Limb (tissue), 2 donors: ENCODE measurements at regions not wholly inside any gene's neighbourhood (a gene's known extent, or its start where the extent isn't known, plus 50 kb on each side); places are given as distances from the start of the nearest gene placed in this dataset.
"Not testable (repeated sequence)": the region's sequence is repeated elsewhere in the genome, so short reads cannot be mapped to it uniquely, and the experiment has no call there.

Experiments used
- DNase-seq, 2 donors: peaks; one replicate each; pipeline ENCODE4 v3.0.0-alpha.2; 2016; ENCODE audit errors: extremely low spot score in 2 of 2

DNA sequence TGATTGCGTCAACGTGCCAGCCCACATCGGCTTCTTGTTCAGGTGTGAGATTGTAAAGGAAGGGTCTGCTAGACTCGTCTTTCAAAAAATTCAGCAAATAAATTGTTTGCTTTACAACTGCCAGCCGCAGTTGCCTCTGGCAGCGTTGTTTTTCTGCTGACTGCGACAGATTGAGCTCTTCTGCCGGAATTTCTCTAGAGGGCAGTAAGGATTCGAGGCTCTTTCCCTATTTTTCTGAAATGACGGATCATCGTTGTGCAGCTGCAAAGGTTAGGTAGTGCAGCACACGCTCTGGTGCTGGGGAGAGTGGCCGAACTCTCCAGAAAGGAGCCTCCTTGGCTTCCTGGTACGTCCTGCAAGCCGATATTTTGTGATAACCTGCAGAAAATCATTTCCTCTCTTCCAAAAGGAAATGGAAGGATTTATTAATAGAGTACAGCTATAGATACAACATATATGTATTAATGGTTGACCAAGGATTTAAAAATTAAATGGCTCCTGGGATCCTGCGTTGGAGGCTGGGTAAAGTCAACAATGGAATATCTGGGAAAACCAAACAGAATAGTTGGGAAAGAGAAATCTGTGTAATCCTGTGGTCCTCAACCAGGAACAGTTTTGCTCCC lies 121.9 kb upstream of the ZFP64 start:
- DNase-seq, result peak; percentile 49 to 81

DNA sequence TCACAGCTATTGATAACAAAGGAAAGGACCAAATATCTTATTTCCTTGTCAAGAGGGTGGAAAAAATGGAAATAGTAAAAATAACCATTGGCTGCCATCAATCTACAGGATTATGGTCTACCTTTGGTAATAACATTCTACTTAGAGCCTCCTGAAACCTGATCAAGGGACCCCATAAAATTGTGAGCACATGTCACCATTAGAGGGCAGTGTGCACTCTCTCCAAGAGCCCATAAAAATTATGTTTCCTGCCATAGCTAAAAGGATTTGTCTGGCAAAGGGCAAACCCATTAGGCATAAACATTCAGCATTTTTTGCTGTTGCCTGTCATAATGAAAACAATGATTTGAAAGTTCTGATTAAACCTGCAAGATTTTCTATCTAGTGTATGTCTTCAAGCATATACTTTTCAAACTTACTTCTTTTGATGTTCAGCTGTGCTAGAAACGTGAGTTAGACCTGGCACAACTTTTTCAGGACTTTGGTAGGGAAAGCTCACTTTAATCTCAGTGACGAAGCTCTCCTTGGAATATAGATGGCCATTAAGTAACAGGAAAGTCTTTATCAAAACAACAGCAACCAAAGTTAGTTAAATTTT lies 120.7 kb upstream of the ZFP64 start:
- DNase-seq, result peak; percentile 59 to 78

DNA sequence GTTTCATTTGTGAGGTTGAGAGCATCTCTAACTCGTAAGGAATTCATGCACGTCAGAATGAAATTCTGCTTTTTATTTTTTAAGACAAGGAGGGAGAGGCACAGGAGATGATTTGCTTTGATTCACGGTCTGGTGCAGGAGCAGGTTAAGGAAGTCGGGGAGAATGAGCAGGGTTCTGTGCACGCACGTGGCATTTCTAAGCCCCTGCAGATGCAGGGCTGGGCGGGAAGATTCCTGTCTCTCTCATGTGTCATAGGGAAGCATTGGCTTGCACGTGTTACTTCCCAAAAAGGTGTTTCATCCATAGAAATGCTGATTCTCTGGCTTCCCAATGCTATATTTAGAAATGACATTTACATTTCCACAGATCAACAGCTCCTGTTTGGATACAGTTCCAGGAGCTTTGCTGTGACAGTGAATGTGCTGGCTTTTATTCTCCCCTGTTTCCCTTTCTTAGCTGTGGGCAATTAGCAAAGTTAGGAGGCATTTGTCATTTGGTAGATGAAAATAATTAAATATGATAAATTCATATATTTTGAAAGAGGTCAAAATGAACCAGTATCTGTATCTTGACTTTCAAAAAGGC lies 119.7 kb upstream of the ZFP64 start:
- DNase-seq, result no peak

DNA sequence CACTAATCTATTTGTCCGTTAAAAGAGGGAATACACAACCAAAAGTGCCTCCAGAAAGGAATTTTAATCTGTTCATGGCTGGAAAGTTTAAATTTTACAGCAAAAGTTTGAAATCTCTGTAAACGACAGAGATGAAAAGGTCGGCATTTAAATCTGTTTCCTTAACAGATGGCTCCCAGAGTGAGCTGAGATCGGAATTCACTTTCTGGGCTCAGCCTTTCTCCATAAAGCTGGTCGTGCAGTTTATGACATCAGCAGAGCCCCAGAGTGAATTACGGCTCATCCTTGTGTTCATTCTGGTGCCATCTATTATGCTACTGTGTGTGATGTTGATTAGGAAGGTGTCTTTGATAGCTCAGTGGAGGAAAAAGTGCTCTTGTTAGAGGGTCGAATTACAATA lies 117.6 kb upstream of the ZFP64 start:
- no peak for DNase-seq

DNA sequence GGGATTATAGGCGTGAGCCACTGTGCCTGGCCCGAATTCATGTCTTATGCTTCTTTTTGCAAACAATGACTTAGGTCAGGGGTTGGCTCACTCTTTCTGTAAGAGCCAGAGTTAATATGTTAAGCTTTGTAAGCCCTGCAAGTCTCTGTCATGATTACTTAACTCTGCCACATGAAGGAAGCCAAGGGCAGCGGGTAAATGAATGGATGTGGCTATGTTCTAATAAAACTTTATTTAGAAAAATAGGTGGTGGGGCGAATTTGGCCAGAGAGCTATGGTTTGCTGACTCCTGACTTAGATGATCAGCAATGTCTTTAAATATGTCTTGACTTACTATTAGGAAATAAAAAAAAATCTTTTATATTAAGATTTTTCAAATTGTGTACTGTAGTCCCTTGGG lies 114.9 kb upstream of the ZFP64 start:
- no peak for DNase-seq

DNA sequence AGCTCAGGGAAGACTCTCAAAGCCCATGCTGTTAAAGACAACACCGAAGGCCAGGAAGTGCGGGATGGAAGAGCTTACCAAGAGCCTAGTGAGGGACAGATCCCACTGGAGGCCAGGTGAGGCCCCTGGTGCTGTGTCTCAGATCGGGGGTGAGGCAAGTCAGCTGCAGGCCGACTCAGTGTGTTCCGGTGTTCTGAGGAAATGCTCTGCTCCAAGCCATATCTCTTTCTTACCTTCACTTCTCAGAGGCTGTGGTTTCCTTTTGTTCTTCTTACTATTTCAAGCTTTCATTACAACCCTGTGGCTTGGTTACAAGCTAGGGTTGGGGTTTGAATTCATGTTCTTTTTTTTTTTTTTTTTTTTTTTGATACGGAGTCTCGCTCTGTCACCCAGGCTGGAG lies 114.3 kb upstream of the ZFP64 start:
- no peak for DNase-seq

DNA sequence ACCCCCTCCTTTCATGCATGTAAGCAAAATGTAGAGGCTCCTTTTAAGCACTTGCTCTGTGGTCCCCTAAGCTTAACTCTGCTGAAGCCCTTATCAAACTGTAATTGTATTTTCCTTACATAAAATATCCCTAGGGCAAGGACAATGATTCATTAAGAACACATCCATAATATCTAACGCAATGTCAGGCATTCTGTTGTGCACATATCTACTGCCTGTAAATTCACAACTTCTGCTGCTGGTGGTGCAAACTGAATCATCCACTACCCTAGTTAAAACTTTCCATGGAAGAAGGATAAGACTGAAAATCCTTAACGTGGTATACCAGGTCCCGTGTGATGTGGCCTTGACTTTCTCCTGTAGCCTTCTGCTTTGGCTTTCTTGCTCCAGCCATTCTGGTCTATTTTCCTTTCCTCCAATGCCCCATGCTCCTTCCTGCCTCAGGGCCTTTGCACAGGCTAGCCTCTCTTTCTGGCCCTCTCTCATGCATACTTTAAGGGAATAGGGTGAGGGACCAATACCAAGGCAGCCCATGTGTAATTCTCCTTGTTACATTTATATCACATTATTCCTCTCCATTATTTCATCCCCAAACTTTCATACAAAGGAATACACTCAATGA lies 113.6 kb upstream of the ZFP64 start:
- no peak for DNase-seq

DNA sequence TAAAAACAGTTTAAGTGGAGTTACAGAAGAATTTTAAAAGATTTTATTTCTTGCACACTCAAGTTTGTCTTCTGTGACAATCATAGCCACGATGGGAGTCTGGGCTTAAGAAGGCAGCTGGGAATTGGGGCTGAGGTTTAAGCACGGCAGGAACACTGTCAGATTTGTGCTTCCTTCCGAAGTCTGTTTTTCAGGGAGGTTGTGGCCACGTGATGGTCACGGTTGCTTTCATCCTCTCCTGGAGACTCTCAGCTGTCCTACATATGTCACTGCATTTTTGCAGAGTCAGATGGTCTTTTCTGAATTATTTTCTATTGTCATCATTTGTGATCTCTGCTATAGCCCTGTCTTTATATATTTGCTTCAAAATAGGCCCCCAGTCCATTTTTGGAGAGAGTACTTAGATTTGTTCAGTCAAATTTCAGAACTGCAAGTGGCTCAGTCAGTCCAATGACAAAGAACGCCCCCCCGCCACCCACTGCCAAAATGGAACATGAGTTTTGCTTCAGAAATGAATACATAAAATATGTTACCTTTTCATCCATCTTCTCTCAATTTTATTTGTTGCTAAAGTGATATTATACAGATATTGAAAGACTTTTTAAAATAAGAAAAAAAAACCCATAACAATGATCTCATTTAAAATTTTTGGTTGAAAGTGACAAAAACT lies 111.8 kb upstream of the ZFP64 start:
- no peak for DNase-seq

DNA sequence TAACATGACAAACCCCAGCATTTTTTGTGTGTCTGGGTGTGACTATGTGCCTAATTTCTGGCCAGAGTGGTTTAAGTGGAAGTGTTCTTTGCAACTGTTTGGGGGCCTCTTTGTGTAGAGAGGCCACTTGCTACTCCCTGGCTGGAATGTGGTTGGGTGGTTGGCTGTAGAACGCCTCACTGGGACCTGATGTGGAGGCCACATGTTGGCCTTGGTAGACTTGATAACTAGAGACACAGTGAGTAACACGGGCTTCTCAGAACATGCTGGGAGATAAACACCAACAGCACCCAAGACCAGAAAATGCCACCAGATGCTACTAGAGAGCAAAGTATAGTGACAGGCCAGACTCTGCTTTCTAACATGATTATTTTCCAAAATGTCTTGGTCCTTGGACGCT lies 111.2 kb upstream of the ZFP64 start:
- DNase-seq, result no peak

DNA sequence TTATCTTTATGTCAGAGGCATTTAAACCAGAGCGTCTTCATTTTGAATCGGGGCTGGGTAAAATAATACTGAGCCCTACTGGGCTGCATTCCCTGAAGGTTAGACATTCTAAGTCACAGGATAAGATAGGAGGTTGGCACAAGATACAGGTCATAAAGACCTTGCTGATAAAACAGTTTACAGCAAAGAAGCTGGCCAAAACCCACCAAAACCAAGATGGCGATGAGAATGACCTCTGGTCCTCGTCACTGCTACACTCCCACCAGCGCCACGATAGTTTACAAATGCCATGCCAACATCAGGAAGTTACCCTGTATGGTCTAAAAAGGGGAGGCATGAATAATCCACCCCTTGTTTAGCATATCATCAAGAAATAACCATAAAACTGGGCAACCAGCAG lies 110.5 kb upstream of the ZFP64 start:
- DNase-seq, result not testable (repeated sequence)

DNA sequence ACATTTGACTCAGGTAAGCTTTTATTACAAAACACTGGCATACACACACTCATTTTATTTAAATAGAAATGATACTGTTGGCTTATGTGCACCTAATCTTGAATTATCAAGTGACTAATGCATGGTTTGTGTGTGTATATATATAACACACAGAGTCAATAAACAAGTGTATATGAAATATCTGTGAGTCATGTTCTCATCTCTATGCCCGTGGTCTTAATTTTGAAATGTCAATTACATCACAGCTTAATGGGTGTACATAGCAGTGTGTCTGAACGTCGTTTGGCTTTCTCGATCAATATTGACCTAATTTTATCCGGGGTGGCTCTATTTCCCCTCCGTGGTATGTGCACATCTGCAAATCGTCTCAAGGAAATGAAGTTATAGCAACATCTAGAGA lies 104.0 kb upstream of the ZFP64 start:
- DNase-seq, result no peak

DNA sequence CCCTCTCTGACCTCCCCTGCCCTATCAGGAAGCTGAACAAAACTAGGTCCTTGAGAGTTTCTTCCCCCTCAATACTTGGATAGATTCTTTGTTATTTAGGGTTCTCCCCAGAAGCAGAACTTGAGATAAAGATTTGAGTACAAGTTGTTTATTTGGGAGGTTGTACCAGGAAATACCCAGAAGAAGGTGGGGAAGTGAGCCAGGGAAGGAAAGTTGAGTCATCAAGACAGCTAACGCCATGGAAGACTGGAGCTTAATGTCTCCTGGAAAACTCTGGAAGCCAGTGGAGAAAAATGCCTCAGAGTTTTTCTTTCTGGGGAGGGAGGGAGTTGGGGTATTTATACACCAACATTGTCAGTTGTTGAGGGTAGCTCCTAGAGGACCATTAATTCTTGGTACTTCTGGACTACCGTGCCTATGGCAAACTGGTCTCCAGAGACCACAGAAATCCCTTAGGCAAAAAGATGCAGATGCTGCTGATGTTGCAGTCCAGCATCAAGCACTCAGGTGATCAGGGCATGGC lies 102.6 kb upstream of the ZFP64 start:
- DNase-seq, result no peak

DNA sequence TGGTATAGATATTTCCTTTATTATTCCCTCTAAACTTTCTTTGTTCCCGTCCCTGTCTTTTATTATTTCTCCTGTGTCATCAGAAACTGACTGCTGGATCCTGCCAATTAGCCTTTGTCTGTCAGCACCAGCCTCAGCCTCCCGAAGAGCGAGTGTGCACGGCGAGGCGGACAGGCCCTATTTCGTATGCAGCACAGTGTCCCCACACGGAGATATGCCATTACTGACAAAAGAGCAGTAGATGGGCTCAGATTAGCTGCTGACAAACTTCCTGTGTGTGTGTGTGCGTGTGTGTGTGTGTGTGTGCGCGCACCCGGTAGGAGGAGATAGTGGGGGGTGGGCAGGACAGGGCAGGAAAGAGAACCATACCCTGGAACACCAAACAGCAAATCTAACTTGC lies 99.5 kb upstream of the ZFP64 start:
- peak in 1 of 2 donors; percentile 42 for DNase-seq

DNA sequence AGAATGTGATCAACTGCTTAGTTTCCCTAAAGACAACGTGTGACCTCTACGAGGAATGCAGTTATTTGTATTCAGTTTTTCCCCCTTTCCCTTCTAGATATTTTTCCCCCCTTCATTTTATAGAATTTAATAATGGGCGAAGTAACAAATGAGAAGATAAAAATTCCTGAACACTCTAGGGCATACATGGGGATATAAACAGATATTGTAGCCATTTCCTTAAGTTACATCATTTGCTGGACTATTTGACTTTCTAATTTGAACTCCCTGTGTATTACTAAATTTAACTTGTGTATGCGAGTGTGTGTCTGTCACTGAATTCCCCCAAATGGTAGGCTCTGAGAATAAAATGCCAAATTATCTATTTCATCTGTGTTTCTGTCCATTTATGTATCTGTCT lies 99.0 kb upstream of the ZFP64 start:
- DNase-seq, result no peak

DNA sequence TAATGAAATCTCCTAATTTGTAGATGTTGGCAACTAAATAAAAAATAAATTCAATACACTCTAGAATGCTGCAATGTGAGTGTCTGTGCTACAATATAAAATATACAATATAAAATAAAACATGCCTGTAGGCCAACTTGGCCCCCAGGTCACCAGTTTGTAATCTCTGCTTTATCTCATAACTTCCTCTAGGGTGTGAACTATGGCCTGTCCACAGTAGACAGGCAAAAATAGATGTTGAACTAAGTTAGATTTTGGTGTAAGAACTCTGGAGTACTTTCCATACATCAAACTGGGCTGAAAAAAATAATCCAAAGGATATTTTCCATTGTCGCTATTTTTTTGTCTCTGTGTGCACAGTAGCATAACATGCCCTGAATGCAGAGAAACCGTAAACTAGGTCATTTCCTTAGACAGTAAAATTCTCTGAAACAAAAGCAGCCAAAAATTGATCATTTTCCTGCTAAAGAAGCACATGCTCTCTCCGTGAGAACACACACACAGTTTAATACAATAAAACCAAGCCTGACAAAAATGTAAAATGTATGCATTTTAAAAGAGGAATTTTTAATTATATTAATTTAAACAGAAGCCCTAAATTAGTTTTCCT lies 98.5 kb upstream of the ZFP64 start:
- DNase-seq, result no peak

DNA sequence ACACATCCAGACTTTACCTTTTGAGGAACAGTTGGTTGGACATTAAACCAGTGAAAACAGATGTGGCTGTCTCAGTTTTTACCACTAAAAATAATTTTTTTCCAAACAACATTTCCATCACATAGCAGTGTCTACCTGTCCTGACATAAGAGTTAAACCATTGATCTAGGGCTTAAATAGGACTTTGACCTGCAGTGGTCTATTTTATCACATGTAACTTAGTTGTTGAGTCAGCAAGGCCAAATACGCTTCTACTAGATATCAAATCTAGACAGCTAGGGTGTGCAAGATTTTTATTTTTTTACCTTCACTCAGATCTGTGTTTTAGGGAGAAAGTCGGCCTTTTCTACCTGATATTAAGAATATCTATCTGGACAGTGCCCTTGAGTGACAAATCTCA lies 88.8 kb upstream of the ZFP64 start:
- DNase-seq, result no peak

DNA sequence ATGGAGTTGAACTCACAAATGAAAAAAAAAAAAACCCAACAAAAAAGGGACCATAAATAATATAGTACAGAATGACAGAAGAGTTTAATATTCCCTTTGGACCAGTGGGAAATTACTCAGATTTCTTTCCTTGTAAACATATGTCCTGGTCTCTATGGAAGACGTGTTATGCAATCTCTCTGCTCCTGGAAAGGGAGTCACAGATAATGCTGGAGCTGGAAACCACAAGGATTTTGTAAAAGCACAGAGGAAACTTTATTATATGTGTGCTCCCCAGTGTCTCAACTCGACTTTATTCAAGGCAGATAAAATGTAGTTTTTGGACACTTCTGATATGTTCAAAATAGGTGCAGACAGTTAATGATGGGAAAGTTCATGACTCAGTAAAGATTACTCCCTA lies 88.1 kb upstream of the ZFP64 start:
- no peak for DNase-seq

DNA sequence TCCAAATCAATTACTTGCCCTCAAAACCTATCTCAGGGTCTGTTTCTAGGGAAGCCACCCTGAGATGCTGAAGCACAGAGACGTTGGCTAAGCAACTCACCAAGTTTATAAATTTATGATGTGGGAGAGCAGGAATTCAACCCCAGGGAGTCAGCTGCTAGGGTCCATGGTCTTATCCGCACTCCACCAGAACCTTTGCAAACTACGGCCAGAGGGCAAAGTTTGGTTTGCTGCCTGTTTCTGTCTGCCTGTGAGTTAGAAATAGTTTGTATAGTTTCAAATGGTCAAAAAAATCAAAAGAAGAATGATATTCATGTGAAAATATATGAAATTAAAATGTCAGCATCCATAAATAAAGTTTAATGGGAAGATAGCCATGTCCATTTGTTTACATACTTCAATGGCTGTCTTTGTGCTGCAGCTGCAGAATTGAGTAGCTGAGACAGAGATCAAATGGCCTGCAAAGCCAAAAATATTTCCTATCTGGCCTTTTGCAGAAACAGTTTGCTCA lies 83.7 kb upstream of the ZFP64 start:
- peak in 1 of 2 donors; percentile 24 for DNase-seq

DNA sequence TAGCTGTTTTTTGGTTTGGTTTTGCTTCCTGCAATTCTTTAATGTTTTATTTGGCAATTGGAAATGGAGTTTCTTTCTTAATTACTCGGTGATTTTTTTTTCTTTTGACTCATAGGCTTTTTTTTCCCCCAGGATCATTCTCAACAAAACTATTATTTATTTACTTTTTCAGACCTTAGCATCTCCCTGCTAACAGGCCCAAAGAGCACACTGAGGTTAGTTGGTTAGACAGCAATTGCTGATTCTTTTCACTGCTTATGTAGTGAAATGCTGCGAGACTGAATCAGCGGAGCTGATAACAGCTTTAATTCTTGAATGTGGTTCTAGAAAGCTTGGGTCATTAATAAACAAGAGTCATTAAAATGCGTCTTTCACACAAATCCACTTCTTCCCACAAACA lies 79.1 kb upstream of the ZFP64 start:
- DNase-seq, result no peak

DNA sequence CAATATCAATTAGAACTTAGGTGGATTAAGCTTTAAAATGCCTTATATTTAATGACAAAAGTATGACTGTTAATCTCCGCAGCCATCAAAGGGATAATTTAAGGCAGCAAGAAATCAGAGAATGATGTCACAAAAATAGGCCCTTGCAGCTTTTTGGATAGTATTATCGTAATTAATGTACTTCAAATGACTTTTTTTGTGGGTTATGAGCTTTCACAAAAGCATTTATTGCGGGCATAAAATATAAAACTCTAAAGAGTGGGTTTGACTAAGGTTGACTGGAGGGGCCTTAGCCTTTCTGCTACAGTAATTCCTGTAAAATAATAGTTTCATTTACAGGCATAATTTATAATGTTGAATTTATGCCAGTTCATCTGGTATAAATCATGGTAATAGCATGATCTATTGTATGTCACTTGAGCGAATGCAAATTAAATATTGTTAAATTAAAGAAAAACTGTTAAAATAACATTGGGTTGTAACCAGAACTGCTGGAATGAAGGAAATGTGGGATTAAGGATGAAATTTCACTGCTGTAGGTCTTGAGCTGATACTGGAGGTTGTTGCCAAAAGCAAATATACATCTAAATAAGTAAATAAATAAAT lies 78.5 kb upstream of the ZFP64 start:
- DNase-seq, result no peak

DNA sequence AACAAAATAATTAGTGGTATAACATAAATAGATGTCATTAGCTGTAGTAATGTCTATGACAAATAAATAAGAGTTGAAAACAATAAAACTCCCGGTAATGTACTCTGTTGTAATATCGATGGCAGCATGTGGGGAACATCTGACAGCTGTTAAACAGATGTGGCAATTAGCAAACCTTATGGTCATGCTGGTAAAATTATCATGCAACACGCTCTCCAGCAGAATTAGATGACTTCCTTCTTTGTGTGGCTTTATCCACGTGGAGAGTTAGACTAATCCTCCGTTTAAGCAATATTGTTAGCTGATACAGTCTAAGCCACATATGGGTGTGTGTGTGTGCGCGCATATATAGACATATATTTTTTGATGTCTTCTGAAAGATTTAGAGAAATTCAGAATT lies 77.7 kb upstream of the ZFP64 start:
- peak; percentile 39 to 64 for DNase-seq
